ENCODE measurements at regions not wholly inside any gene's neighbourhood (a gene's known extent, or its start where the extent isn't known, plus 50 kb on each side); places are given as distances from the start of the nearest gene placed in this dataset.

GRCh38 chr3:19093084-19093483, 55.2 kb upstream of the KCNH8 start:
- no peak for DNase-seq (ENCODE audit: low read depth)

GRCh38 chr3:19077388-19077787, 70.9 kb upstream of the KCNH8 start:
- DNase-seq (ENCODE audit: low read depth): no peak

GRCh38 chr3:19075037-19075436, 73.3 kb upstream of the KCNH8 start:
- no peak for DNase-seq (ENCODE audit: low read depth)

- no peak for DNase-seq (ENCODE audit: low read depth)
Observed at GRCh38 chr3:19074257-19074900, 73.9 kb upstream of the KCNH8 start.

GRCh38 chr3:19073341-19074105, 74.8 kb upstream of the KCNH8 start:
- DNase-seq (ENCODE audit: low read depth): no peak

GRCh38 chr3:19070325-19070724, 78.0 kb upstream of the KCNH8 start:
- DNase-seq (ENCODE audit: low read depth): no peak

- no peak for DNase-seq (ENCODE audit: low read depth)
Observed at GRCh38 chr3:19065027-19065426, 83.3 kb upstream of the KCNH8 start.

GRCh38 chr3:19063936-19064335, 84.4 kb upstream of the KCNH8 start:
- no peak for DNase-seq (ENCODE audit: low read depth)

GRCh38 chr3:19060404-19060803, 87.9 kb upstream of the KCNH8 start:
- DNase-seq (ENCODE audit: low read depth): no peak

- no peak for DNase-seq (ENCODE audit: low read depth)
Observed at GRCh38 chr3:19052874-19053273, 95.4 kb upstream of the KCNH8 start.

- peak; percentile 1 for DNase-seq (ENCODE audit: low read depth)
Observed at GRCh38 chr3:19046440-19046839, 101.9 kb upstream of the KCNH8 start.

- DNase-seq (ENCODE audit: low read depth): no peak
Observed at GRCh38 chr3:19030522-19030839, 117.8 kb upstream of the KCNH8 start.

- no peak for DNase-seq (ENCODE audit: low read depth)
Observed at GRCh38 chr3:19029837-19030521, 118.3 kb upstream of the KCNH8 start.

GRCh38 chr3:19025441-19025840, 122.9 kb upstream of the KCNH8 start:
- DNase-seq (ENCODE audit: low read depth): no peak

GRCh38 chr3:19022546-19022945, 125.8 kb upstream of the KCNH8 start:
- DNase-seq (ENCODE audit: low read depth): no peak

- DNase-seq (ENCODE audit: low read depth): no peak
Observed at GRCh38 chr3:19016851-19017250, 131.5 kb upstream of the KCNH8 start.

GRCh38 chr3:19013879-19014278, 134.4 kb upstream of the KCNH8 start:
- DNase-seq (ENCODE audit: low read depth): no peak

GRCh38 chr3:19012846-19013245, 135.5 kb upstream of the KCNH8 start:
- DNase-seq (ENCODE audit: low read depth): no peak

GRCh38 chr3:19002606-19003005, 145.7 kb upstream of the KCNH8 start:
- DNase-seq (ENCODE audit: low read depth): no peak

- no peak for DNase-seq (ENCODE audit: low read depth)
Observed at GRCh38 chr3:18998069-18998468, 150.2 kb upstream of the KCNH8 start.

- DNase-seq (ENCODE audit: low read depth): no peak
Observed at GRCh38 chr3:18992709-18993108, 155.6 kb upstream of the KCNH8 start.

GRCh38 chr3:18989237-18989795, 159.0 kb upstream of the KCNH8 start:
- DNase-seq (ENCODE audit: low read depth): no peak

- DNase-seq (ENCODE audit: low read depth): peak; percentile 4
Observed at GRCh38 chr3:18988614-18989229, 159.6 kb upstream of the KCNH8 start.

Data from iris pigment epithelial cell (primary cell).